ENCODE measurements at regions not wholly inside any gene's neighbourhood (a gene's known extent, or its start where the extent isn't known, plus 50 kb on each side); places are given as distances from the start of the nearest gene placed in this dataset.

DNA sequence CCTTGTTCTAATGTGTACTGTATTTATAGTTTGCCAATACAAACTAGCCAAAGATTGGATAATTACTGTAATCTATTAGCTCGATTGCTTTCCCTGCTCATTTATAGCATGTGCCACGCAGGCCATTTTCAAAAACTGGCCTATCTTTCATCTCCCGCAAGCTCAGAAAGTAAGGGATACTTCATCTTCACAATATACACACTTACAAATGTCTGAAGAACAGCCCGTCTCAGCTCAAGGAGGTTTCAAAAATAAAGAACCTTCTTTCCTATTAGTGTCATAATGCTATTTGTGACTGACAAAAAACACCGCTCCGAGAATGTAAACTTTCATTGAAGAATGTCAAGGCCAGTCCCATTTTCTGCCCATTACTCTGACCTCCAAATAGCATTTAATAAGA, 306.4 kb upstream of the ZNF507 start:
- TF ChIP-seq CTCF (conservative IDR thresholded peaks at IDR 0.05; ENCODE audit: low read depth, low read length) (no peak), CHD1 (IDR thresholded peaks at IDR 0.05; ENCODE audit: low read depth, low read length) (no peak), ELK1 (IDR thresholded peaks at IDR 0.05; ENCODE audit: borderline replicate concordance, low read depth, low read length) (no peak), SMC3 (IDR thresholded peaks at IDR 0.05; ENCODE audit: low read depth, low read length) (no peak), FOS (IDR thresholded peaks at IDR 0.05; ENCODE audit: low read depth, low read length) (no peak), CEBPB (IDR thresholded peaks at IDR 0.05; ENCODE audit: low read depth, low read length) (no peak), RCOR1 (IDR thresholded peaks at IDR 0.05; ENCODE audit: insufficient replicate concordance, low read length) (no peak), POLR2A (IDR thresholded peaks at IDR 0.05; ENCODE audit: low read depth, low read length) (no peak), RFX5 (IDR thresholded peaks at IDR 0.05; ENCODE audit: low read depth, low read length) (no peak), RAD21 (IDR thresholded peaks at IDR 0.05; ENCODE audit: low read length) (no peak)
- TF ChIP-seq, protein P1, sequence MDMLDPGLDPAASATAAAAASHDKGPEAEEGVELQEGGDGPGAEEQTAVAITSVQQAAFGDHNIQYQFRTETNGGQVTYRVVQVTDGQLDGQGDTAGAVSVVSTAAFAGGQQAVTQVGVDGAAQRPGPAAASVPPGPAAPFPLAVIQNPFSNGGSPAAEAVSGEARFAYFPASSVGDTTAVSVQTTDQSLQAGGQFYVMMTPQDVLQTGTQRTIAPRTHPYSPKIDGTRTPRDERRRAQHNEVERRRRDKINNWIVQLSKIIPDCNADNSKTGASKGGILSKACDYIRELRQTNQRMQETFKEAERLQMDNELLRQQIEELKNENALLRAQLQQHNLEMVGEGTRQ (IDR thresholded peaks at IDR 0.05; ENCODE audit: low read depth, low read length) = no peak

Measured in IMR-90 (cell line).